Mammary epithelial cell (primary cell): ENCODE measurements at regions not wholly inside any gene's neighbourhood (a gene's known extent, or its start where the extent isn't known, plus 50 kb on each side); places are given as distances from the start of the nearest gene placed in this dataset.

Experiments
- EZH2 ChIP-seq: IDR thresholded peaks from 2 replicates; pipeline ENCODE4 v1.6.1; 2012; ENCODE audit warnings: low read length, inconsistent platforms, borderline replicate concordance
- TF ChIP-seq, protein P1 (sequence below), 2 donors: IDR thresholded peaks in 1 of 2; conservative IDR thresholded peaks in 1 of 2; 2 replicates each; pipeline ENCODE4 v1.5.1; 2011 to 2012; ENCODE audit warnings: inconsistent platforms in 2 of 2, low read length in 2 of 2, mild to moderate bottlenecking in 2 of 2, control low read depth in 1 of 2, low read depth in 1 of 2; ENCODE audit not compliant: insufficient read depth in 1 of 2; ENCODE audit errors: extremely low read depth in 1 of 2

GRCh38 chr9:73649552-73649951 is 497.9 kb downstream of the ANXA1 start:
- no peak for TF ChIP-seq EZH2
- TF ChIP-seq, protein P1, sequence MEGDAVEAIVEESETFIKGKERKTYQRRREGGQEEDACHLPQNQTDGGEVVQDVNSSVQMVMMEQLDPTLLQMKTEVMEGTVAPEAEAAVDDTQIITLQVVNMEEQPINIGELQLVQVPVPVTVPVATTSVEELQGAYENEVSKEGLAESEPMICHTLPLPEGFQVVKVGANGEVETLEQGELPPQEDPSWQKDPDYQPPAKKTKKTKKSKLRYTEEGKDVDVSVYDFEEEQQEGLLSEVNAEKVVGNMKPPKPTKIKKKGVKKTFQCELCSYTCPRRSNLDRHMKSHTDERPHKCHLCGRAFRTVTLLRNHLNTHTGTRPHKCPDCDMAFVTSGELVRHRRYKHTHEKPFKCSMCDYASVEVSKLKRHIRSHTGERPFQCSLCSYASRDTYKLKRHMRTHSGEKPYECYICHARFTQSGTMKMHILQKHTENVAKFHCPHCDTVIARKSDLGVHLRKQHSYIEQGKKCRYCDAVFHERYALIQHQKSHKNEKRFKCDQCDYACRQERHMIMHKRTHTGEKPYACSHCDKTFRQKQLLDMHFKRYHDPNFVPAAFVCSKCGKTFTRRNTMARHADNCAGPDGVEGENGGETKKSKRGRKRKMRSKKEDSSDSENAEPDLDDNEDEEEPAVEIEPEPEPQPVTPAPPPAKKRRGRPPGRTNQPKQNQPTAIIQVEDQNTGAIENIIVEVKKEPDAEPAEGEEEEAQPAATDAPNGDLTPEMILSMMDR (conservative IDR thresholded peaks at IDR 0.05 in 1 of 2, IDR thresholded peaks at IDR 0.05 in 1 of 2; ENCODE audit: extremely low read depth in 1 of 2, insufficient read depth in 1 of 2, low read depth in 1 of 2, low read length in 2 of 2) = no peak
